Stimulated activated CD4-positive, alpha-beta T cell treated with anti-CD3 and anti-CD28 coated beads, Interleukin-12 subunit alpha, Interleukin-12 subunit beta, amount 100 ng/mL, for 48 hours (primary cell): ENCODE measurements at regions not wholly inside any gene's neighbourhood (a gene's known extent, or its start where the extent isn't known, plus 50 kb on each side); places are given as distances from the start of the nearest gene placed in this dataset.
"Not testable (repeated sequence)": the region's sequence is repeated elsewhere in the genome, so short reads cannot be mapped to it uniquely, and the experiment has no call there.

ENCODE experiments used
- DNase-seq, 3 donors: peaks; one replicate each; pipeline ENCODE4 v3.0.0-alpha.2; 2020; ENCODE audit warnings: low read depth in 2 of 3, low spot score in 1 of 3

GRCh38 chr1:192476802-192477298, 98.7 kb upstream of the RGS1 start:
- DNase-seq: peak in 1 of 3 donors; percentile 5

- DNase-seq: no peak
Observed at GRCh38 chr1:192477630-192478029, 97.9 kb upstream of the RGS1 start.

DNA sequence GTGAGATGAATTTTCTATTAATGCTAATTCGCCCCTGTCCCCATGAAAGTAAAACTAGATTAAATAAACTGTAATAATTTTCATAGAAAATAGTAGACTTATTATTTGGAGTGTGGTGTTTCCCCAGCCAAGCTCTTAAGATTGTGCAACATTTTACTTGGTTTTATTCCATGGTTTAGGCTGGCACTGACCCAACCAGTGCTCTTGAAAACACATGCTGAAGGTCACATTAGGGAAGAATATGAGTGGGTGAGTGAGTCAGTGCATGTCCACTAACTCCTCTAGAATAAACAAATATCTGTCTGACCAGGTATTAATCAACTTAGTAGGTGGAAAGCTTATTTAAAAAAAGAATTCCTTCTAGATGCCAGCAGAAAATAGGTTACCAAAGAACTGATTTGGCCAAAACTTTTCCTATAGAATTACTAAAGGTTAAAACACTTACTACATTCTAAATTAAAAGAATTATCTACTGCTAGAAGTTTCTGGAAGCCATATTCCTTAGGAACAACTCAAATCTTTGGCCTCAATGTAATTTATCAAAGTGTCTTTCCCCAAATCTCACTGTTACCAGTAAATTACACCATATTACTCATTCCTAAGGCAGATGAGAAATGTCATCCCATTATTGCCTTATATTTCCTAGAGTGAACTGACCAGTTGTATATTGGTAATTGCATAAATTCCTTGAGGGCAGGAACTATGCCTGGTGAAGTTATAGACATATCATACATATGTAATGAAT, 89.7 kb upstream of the RGS1 start:
- no peak for DNase-seq

GRCh38 chr1:192488058-192488457, 87.5 kb upstream of the RGS1 start:
- DNase-seq: no peak

DNA sequence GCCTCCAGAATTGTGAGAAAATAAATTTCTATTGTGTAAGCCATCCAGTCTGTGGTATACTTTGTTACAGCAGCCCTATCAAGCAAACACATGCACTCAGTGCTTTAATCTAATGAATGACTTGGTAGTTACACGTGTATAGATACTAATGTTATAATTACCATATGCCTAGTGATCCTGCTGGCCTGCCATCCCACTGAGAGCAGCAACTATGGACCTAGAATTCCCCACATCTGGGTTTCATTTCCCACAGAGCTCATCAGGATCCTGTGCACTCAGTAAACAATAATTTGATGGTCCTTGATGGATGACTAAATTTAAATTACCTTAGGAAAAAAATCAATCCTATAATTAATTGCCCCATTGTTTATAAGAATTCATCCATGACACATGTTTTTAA, 86.5 kb upstream of the RGS1 start:
- no peak for DNase-seq

- no peak for DNase-seq
Observed at GRCh38 chr1:192489748-192490147, 85.8 kb upstream of the RGS1 start.

GRCh38 chr1:192491804-192492554, 83.6 kb upstream of the RGS1 start:
- DNase-seq: no peak

DNA sequence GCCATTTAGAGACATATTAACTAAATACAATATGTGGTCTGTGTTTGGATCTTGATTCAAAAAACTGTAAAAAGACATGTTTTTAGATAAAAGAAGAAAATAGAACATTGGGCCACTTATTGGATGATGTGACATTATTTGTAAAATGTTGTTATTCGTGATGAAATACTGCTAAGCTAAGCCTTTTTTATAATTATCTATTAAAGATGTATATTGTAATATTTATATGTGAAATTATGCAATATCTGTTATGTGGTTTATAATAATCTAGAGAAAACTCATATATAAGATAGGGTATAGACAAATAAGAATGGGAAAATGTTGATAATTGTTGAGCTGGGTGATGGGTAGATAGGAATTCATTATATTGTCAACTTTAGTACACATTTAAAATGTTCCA, 82.0 kb upstream of the RGS1 start:
- DNase-seq: no peak

DNA sequence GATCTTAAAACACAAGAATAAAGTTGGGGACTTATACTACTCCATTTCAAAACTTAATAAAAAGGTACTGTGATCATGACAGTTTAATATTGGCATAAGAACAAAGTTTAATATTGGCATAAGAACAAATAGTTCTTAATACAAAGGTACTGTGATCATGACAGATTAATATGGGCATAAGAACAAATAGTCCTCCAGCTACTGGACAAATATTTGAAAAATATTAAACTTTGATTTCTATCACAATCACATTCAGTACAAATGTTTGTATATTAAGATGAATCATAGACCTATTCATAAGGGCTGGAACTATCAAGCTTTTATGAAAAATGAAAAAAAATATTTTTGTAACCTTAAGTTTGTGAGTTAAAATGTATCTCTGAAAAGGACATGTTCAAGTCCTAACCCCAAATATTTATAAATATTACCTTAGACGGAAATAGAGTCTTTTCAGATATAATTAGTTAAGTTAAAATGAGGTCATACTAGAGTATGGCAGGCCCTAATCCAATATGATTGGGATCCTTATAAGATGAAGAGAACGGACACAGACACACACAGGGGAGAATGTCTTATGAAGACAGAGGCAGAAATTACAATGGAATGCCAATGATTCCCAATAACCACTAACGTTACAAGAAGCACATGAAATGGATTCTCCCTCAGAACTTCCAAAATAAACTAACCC, 79.1 kb upstream of the RGS1 start:
- DNase-seq: no peak

- no peak for DNase-seq
Observed at GRCh38 chr1:192497214-192497794, 78.3 kb upstream of the RGS1 start.

DNA sequence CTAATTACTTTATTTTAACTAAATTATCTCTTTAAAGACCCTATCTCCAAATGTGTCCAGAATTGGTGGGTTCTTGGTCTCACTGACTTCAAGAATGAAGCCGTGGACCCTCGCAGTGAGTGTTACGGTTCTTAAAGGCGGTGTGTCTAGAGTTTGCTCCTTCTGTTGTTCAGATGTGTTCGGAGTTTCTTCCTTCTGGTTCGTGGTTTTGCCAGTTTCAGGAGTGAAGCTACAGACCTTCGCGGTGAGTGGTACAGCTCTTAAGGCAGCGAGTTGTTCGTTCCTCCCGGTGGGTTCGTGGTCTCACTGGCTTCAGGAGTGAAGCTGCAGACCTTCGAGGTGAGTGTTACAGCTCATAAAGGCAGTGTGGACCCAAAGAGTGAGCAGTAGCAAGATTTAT, 77.5 kb upstream of the RGS1 start:
- not testable (repeated sequence) for DNase-seq

GRCh38 chr1:192499061-192499581, 76.5 kb upstream of the RGS1 start:
- not testable (repeated sequence) for DNase-seq

GRCh38 chr1:192500541-192500940, 75.0 kb upstream of the RGS1 start:
- not testable (repeated sequence) for DNase-seq

GRCh38 chr1:192506741-192507155, 68.8 kb upstream of the RGS1 start:
- no peak for DNase-seq

GRCh38 chr1:192512426-192513162, 63.0 kb upstream of the RGS1 start:
- DNase-seq: no peak

- DNase-seq: no peak
Observed at GRCh38 chr1:192513196-192513595, 62.4 kb upstream of the RGS1 start.

DNA sequence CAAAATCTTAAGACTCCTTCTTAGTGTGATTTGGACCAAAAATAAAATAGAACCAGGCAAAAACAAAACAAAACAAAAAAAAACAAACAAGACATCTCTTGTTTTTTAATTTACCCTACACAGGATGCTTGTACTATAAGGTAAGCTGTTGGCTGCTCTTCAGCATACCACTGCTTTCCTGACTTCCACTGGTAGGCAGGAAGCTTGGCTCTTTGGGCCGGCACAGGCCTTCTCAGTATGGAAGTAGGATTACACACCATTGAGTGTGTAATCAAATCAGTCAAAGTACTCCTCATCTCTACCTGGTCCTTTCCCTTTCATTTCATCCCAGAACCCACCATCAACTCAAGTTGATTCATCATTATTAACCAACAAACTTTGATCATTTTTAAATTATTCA, 61.9 kb upstream of the RGS1 start:
- no peak for DNase-seq

DNA sequence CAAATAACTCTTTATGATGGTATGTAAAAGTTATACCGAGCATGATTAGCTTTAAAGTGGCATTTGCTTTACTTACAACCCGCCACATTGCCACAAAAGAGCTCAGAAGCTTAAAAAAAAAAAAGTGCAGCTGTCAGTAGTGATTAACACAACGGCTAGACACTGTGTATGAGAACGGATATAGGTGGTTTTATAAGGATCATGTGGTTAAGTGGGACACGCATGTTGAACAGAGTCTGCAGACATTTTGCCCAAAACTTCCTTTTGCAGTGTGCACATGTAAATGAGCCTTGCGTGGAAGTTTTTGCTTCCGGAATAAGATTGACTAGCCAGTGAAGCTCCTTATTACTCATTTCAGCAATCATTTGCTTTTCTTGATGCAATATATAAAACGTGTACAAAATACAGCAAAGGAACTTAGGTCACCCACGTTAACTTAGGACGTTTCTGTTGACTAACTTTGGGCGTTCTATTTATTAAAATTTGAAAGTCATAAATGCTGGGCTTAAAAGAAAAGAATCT, 58.7 kb upstream of the RGS1 start:
- peak in 2 of 3 donors; percentile 28 to 51 for DNase-seq

GRCh38 chr1:192517716-192518355, 57.7 kb upstream of the RGS1 start:
- DNase-seq: not testable (repeated sequence)

DNA sequence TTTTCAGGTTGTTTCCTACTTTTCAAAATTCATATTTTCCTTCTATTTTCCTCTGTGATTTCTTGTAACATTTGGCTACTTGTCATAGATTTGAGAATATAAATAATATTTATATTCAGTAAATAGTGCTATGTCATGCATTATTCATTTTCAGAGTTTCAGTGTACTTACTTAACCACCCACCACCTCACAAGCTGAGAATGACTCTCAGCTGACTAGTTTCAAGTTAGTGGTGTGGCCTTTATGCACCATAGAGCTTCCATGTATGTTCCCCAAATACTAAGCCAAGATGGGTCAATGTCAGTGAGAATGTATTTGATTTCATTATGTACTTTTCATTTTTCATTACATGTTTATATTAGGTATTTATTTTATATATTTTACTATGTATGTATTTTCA, 56.9 kb upstream of the RGS1 start:
- no peak for DNase-seq
